GM23338 (cell line): ENCODE measurements at regions not wholly inside any gene's neighbourhood (a gene's known extent, or its start where the extent isn't known, plus 50 kb on each side); places are given as distances from the start of the nearest gene placed in this dataset.

Experiments used
- CREB1 ChIP-seq: fragments of 250-450 bp; sonication (Bioruptor Pico); IDR thresholded peaks from 2 replicates; pipeline ENCODE4 v1.5.0; 2020; ENCODE audit warnings: low read depth, mild to moderate bottlenecking, moderate library complexity
- CTCF ChIP-seq, 2 experiments: fragments of 200-600 bp in 1 of 2; sonication (generic) in 1 of 2; conservative IDR thresholded peaks; 2 replicates each; pipeline versions ENCODE4 v1.5.1 to v1.6.1; 2016 to 2017; ENCODE audit warnings: antibody characterized with exemption in 2 of 2, low read depth in 2 of 2, mild to moderate bottlenecking in 2 of 2, moderate library complexity in 1 of 2
- EZH2 ChIP-seq: fragments of 200-600 bp; sonication (generic); IDR thresholded peaks from one replicate; pipeline ENCODE4 v1.8.0; 2017; ENCODE audit warnings: antibody characterized with exemption, mild to moderate bottlenecking, low read depth; ENCODE audit not compliant: unreplicated experiment
- EZH2phosphoT487 ChIP-seq: fragments of 200-600 bp; sonication (generic); IDR thresholded peaks from one replicate; pipeline ENCODE4 v1.8.1; 2018; ENCODE audit warnings: antibody characterized with exemption; ENCODE audit not compliant: unreplicated experiment
- JUNB ChIP-seq: IDR thresholded peaks from one replicate; pipeline ENCODE4 v1.6.1; 2016; ENCODE audit warnings: antibody characterized with exemption; ENCODE audit not compliant: unreplicated experiment
- POLR2AphosphoS5 ChIP-seq: IDR thresholded peaks from 2 replicates; pipeline ENCODE4 v1.6.1; 2016; ENCODE audit warnings: antibody characterized with exemption, low read depth
- TF ChIP-seq, protein P1 (sequence below): IDR thresholded peaks from one replicate; pipeline ENCODE4 v1.6.1; 2018; ENCODE audit warnings: antibody characterized with exemption; ENCODE audit not compliant: unreplicated experiment
- TF ChIP-seq, protein P2 (sequence below): IDR thresholded peaks from 2 replicates; pipeline ENCODE4 v1.6.1; 2016; ENCODE audit warnings: antibody characterized with exemption

DNA sequence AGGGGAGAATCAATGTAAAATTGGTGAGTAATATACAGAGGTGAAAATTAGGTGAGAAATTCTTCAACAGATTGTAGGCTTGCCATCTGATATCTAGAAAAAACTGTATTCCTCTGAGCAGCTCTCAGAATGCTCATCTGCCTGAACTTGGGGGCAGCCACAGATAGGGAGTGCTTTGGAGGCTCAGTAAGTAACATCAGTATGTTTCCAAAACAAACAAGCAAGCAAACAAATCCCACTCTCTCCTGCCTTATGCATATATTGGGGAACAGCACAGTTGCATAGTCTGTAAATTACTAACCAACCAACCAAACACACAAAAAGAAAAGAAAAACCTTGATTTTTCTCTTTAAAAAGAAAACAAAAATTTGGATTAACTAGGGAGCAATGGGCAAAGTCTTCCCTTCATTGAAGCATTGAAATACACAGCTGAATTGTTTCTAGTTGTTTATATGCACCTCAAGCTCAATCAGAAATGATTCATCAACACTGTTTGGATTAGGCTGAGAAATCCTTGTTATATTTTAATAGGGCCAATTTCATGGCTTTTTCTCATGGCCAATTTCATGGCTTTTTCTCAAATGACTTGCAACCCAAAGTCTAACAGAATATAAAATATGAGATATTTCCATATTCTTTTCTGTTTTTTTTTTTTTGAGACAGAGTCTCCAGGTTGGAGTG, 50.1 kb upstream of the DEK start:
- TF ChIP-seq CTCF (conservative IDR thresholded peaks at IDR 0.05; ENCODE audit: low read depth in 2 of 2) (no peak), EZH2phosphoT487 (no peak), JUNB (no peak), CREB1 (no peak), EZH2 (no peak), POLR2AphosphoS5 (no peak)
- TF ChIP-seq, protein P1, sequence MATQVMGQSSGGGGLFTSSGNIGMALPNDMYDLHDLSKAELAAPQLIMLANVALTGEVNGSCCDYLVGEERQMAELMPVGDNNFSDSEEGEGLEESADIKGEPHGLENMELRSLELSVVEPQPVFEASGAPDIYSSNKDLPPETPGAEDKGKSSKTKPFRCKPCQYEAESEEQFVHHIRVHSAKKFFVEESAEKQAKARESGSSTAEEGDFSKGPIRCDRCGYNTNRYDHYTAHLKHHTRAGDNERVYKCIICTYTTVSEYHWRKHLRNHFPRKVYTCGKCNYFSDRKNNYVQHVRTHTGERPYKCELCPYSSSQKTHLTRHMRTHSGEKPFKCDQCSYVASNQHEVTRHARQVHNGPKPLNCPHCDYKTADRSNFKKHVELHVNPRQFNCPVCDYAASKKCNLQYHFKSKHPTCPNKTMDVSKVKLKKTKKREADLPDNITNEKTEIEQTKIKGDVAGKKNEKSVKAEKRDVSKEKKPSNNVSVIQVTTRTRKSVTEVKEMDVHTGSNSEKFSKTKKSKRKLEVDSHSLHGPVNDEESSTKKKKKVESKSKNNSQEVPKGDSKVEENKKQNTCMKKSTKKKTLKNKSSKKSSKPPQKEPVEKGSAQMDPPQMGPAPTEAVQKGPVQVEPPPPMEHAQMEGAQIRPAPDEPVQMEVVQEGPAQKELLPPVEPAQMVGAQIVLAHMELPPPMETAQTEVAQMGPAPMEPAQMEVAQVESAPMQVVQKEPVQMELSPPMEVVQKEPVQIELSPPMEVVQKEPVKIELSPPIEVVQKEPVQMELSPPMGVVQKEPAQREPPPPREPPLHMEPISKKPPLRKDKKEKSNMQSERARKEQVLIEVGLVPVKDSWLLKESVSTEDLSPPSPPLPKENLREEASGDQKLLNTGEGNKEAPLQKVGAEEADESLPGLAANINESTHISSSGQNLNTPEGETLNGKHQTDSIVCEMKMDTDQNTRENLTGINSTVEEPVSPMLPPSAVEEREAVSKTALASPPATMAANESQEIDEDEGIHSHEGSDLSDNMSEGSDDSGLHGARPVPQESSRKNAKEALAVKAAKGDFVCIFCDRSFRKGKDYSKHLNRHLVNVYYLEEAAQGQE, result no peak
- TF ChIP-seq, protein P2, sequence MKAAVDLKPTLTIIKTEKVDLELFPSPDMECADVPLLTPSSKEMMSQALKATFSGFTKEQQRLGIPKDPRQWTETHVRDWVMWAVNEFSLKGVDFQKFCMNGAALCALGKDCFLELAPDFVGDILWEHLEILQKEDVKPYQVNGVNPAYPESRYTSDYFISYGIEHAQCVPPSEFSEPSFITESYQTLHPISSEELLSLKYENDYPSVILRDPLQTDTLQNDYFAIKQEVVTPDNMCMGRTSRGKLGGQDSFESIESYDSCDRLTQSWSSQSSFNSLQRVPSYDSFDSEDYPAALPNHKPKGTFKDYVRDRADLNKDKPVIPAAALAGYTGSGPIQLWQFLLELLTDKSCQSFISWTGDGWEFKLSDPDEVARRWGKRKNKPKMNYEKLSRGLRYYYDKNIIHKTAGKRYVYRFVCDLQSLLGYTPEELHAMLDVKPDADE, result no peak
